K562 (cell line): ENCODE measurements at regions not wholly inside any gene's neighbourhood (a gene's known extent, or its start where the extent isn't known, plus 50 kb on each side); places are given as distances from the start of the nearest gene placed in this dataset.

ENCODE experiments used
- ATAC-seq: fragments of 200-7000 bp; cut with Tn5 transposase; 3 replicates; pipeline ENCODE4 v1.9.1; 2020; ENCODE audit warnings: moderate library complexity
- BruUV-seq: library from RNA; stranded (reverse); fragments of 400-500 nt; replicated peaks from 2 replicates; lab custom pipeline; 2021; lab: Mats Ljungman, UMichigan
- CTCF ChIA-PET: fragments of 300-600 bp; formaldehyde crosslinking; extraction: SDS; loops from one replicate; lab custom pipeline; 2021; ENCODE audit warnings: low intra/inter-chr PET ratio; lab: Yijun Ruan, JAX
- POLR2A ChIA-PET: fragments of 300-600, 350-650 bp; sonication (Branson Sonifier 250); formaldehyde crosslinking; extraction: SDS; loops from one replicate; lab custom pipeline; 2021; ENCODE audit warnings: antibody characterized with exemption, inconsistent platforms; lab: Yijun Ruan, JAX
- DNase-seq, 4 experiments: peaks; one replicate each; pipeline versions ENCODE4 v3.0.0 to v3.0.0-alpha.2; 2011 to 2018; ENCODE audit warnings: low spot score in 3 of 4, mixed read lengths in 3 of 4; ENCODE audit errors: extremely low read depth in 1 of 4
- FAIRE-seq: peaks from 2 replicates; lab custom pipeline; 2011; peaks lifted over from hg19 to GRCh38; lab: Jason Lieb, UNC
- H2AFZ ChIP-seq: 2 replicates; pipeline ENCODE4 v1.6.0; 2011; ENCODE audit warnings: low read depth, low read length, control low read depth, inconsistent platforms
- H3K27ac ChIP-seq: fragments of 200-600 bp; 3 replicates; pipeline ENCODE4 v1.8.0; 2011; ENCODE audit warnings: low read depth, mild to moderate bottlenecking, control low read depth, inconsistent platforms, low read length, moderate library complexity, mixed read lengths; ENCODE audit errors: extremely low read depth
- H3K27me3 ChIP-seq, 2 experiments: fragments of 300-600 bp in 1 of 2; 2 replicates in 1 of 2; 3 replicates in 1 of 2; pipeline versions ENCODE4 v1.6.0 to v1.8.0; 2011; ENCODE audit warnings: inconsistent platforms in 2 of 2, low read length in 2 of 2, mild to moderate bottlenecking in 1 of 2, mixed read lengths in 1 of 2, moderate library complexity in 1 of 2; ENCODE audit not compliant: control insufficient read depth in 2 of 2, insufficient read depth in 2 of 2
- H3K36me3 ChIP-seq: fragments of 300-600 bp; 3 replicates; pipeline ENCODE4 v1.8.0; 2011; ENCODE audit warnings: mild to moderate bottlenecking, low read length, inconsistent platforms; ENCODE audit not compliant: control insufficient read depth, insufficient read depth
- H3K4me1 ChIP-seq, 2 experiments: fragments of 200-600 bp in 1 of 2; replicated peaks in 1 of 2; 2 replicates in 1 of 2; 3 replicates in 1 of 2; pipeline versions ENCODE4 v1.5.1 to v1.8.0; 2011; ENCODE audit warnings: inconsistent platforms in 2 of 2, low read length in 2 of 2, mild to moderate bottlenecking in 1 of 2, mixed read lengths in 1 of 2, moderate library complexity in 1 of 2; ENCODE audit not compliant: control insufficient read depth in 2 of 2, insufficient read depth in 2 of 2
- H3K4me2 ChIP-seq: 2 replicates; pipeline ENCODE4 v1.6.1; 2011; ENCODE audit warnings: low read length, control low read depth, inconsistent platforms, mixed read lengths; ENCODE audit not compliant: insufficient read depth
- H3K4me3 ChIP-seq: fragments of 200-600 bp; sonication (generic), shearing (Covaris generic); 2 replicates; pipeline ENCODE4 v1.5.1; 2016; ENCODE audit warnings: control low read depth, inconsistent platforms
- H3K79me2 ChIP-seq: fragments of 200-600 bp; 3 replicates; pipeline ENCODE4 v1.8.0; 2011; ENCODE audit warnings: low read length, inconsistent platforms; ENCODE audit not compliant: control insufficient read depth, insufficient read depth
- H3K9ac ChIP-seq, 2 experiments: 2 replicates each; pipeline versions ENCODE4 v1.6.0 to v1.6.1; 2011; ENCODE audit warnings: low read depth in 2 of 2, low read length in 2 of 2, control low read depth in 1 of 2, inconsistent platforms in 1 of 2, mild to moderate bottlenecking in 1 of 2, mixed read lengths in 1 of 2; ENCODE audit not compliant: insufficient read depth in 1 of 2
- H3K9me1 ChIP-seq: one replicate; pipeline ENCODE4 v1.6.0; 2011; ENCODE audit warnings: inconsistent platforms, mild to moderate bottlenecking, low read length, moderate library complexity; ENCODE audit not compliant: control insufficient read depth, insufficient read depth
- H3K9me3 ChIP-seq: replicated peaks from 2 replicates; pipeline ENCODE4 v1.5.1; 2011; ENCODE audit warnings: low read depth, low read length, inconsistent platforms; ENCODE audit not compliant: control insufficient read depth, insufficient read depth
- H4K20me1 ChIP-seq: replicated peaks from 2 replicates; pipeline ENCODE4 v1.6.1; 2011; ENCODE audit warnings: low read length, inconsistent platforms, mixed read lengths; ENCODE audit not compliant: control insufficient read depth, insufficient read depth
- FOXA3 ChIP-seq, 2 experiments: fragments of 450-650 bp in 1 of 2; sonication (generic) in 1 of 2; formaldehyde crosslinking; IDR thresholded peaks in 1 of 2; conservative IDR thresholded peaks in 1 of 2; 2 replicates each; pipeline versions ENCODE4 v1.4.0 to v1.8.0; 2020 to 2022; ENCODE audit warnings: mild to moderate bottlenecking in 2 of 2, missing genetic modification reagents in 1 of 2
- KLF10 ChIP-seq: fragments of 250-450 bp; sonication (Bioruptor Pico); IDR thresholded peaks from 2 replicates; pipeline ENCODE4 v1.6.1; 2021; ENCODE audit warnings: matching md5 sums
- LARP7 ChIP-seq: fragments of 450-650 bp; IDR thresholded peaks from 2 replicates; pipeline ENCODE4 v1.6.1; 2016
- MEIS2 ChIP-seq: fragments of 450-650 bp; IDR thresholded peaks from 2 replicates; pipeline ENCODE4 v1.6.1; 2014; ENCODE audit warnings: mild to moderate bottlenecking; ENCODE audit not compliant: partially characterized antibody
- NBN ChIP-seq: fragments of 450-650 bp; IDR thresholded peaks from 2 replicates; pipeline ENCODE4 v1.6.1; 2016; ENCODE audit warnings: low read depth, mild to moderate bottlenecking
- NEUROD1 ChIP-seq: fragments of 150-350 bp; IDR thresholded peaks from 2 replicates; pipeline ENCODE4 v1.6.1; 2014; ENCODE audit warnings: borderline replicate concordance, low read length, low read depth; ENCODE audit not compliant: partially characterized antibody
- NFATC3 ChIP-seq: fragments of 450-650 bp; IDR thresholded peaks from 2 replicates; pipeline ENCODE4 v1.6.1; 2017; ENCODE audit warnings: mild to moderate bottlenecking
- NR2F6 ChIP-seq: fragments of 450-650 bp; formaldehyde crosslinking; IDR thresholded peaks from 2 replicates; pipeline ENCODE4 v1.4.0; 2020; ENCODE audit warnings: mild to moderate bottlenecking
- RBM17 ChIP-seq: fragments of 200-400 bp; formaldehyde crosslinking; IDR thresholded peaks from 2 replicates; pipeline ENCODE4 v1.6.1; 2017; ENCODE audit warnings: low read depth, mild to moderate bottlenecking, low read length, borderline replicate concordance
- ZNF518B ChIP-seq: fragments of 250-450 bp; sonication (Bioruptor Pico); IDR thresholded peaks from 2 replicates; pipeline ENCODE4 v1.5.0; 2021; ENCODE audit warnings: mild to moderate bottlenecking, moderate library complexity
- WGBS: fragments of 100-300 bp; shearing (Covaris generic); methylation state at CpG from one replicate; pipeline ENCODE4 v1.1.6; 2016; ENCODE audit warnings: low coverage, mixed read lengths; ENCODE audit not compliant: insufficient coverage; ENCODE audit errors: missing lambda C conversion rate; 5-methylcytosine and 5-hydroxymethylcytosine counted together
- in situ Hi-C: fragments of 300-500 bp; cut with MboI; formaldehyde crosslinking; loops from 4 replicates; pipeline ENCODE4 v1.15.0; 2018; ENCODE audit warnings: inconsistent platforms, mixed read lengths
- intact Hi-C: fragments of 100-400 bp; cut with micrococcal nuclease; formaldehyde crosslinking; loops from 2 replicates; pipeline ENCODE4 v1.14.2; 2022
- TF ChIP-seq, protein P1 (sequence below): sonication (generic); formaldehyde crosslinking; IDR thresholded peaks from 2 replicates; pipeline ENCODE4 v1.8.0; 2023; ENCODE audit warnings: missing genetic modification reagents, mild to moderate bottlenecking, borderline replicate concordance

DNA sequence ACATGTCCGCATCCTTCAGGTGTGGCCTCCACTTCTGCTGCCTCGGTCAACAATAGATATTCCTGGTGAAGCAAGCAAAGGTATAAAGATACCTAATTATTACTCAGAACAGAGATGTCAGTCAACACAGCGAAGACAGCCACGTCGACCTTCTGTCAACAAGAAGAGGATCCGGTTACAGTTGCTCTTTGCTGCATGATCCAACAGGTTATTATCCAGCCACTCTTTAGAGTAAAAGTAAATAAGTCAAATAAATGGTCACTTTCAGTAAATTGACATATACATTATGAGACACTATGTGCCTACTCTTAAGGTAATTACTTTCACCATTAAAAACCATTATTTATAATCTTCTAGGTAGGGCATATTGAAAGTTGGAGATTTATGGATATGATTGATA, 356.8 kb upstream of the ATP11B start:
- no peaks in the 10 kb centered on the region for H4K20me1 ChIP-seq
- H3K9me3 ChIP-seq = no peaks in the 10 kb centered on the region
- H2AFZ ChIP-seq = peak overlapping the region; percentile 43; the same call in 1 of the 2 replicates
- H3K79me2 ChIP-seq = no peaks in the 10 kb centered on the region
- ATAC-seq (no peak), DNase-seq (no peak), FAIRE-seq (no peak)
- no peak overlapping the region for H3K9ac ChIP-seq
- H3K27ac ChIP-seq = no peak overlapping the region
- no peak overlapping the region for H3K4me3 ChIP-seq
- H3K4me1 ChIP-seq = no peaks in the 10 kb centered on the region
- no peak overlapping the region for H3K4me2 ChIP-seq
- H3K27me3 ChIP-seq = no peaks in the 10 kb centered on the region
- BruUV-seq = no TSS peak
- intact Hi-C loops (no loop called here), in situ Hi-C loops (no loop called here)
- H3K9me1 ChIP-seq = no peaks in the 10 kb centered on the region
- no peaks in the 10 kb centered on the region for H3K36me3 ChIP-seq
- POLR2A ChIA-PET = interaction anchor here (1.1 kb wide), 1 partner anchor 22 kb away, joined by 3 read pairs; no protein-coding TSS in a partner anchor
- CTCF ChIA-PET = interaction anchor here (0.6 kb wide), 1 partner anchor 160 kb away, joined by 4 read pairs; no protein-coding TSS in a partner anchor
- WGBS = 19% methylated on average over 6 of the region's 6 CpGs
- TF ChIP-seq, protein P1, sequence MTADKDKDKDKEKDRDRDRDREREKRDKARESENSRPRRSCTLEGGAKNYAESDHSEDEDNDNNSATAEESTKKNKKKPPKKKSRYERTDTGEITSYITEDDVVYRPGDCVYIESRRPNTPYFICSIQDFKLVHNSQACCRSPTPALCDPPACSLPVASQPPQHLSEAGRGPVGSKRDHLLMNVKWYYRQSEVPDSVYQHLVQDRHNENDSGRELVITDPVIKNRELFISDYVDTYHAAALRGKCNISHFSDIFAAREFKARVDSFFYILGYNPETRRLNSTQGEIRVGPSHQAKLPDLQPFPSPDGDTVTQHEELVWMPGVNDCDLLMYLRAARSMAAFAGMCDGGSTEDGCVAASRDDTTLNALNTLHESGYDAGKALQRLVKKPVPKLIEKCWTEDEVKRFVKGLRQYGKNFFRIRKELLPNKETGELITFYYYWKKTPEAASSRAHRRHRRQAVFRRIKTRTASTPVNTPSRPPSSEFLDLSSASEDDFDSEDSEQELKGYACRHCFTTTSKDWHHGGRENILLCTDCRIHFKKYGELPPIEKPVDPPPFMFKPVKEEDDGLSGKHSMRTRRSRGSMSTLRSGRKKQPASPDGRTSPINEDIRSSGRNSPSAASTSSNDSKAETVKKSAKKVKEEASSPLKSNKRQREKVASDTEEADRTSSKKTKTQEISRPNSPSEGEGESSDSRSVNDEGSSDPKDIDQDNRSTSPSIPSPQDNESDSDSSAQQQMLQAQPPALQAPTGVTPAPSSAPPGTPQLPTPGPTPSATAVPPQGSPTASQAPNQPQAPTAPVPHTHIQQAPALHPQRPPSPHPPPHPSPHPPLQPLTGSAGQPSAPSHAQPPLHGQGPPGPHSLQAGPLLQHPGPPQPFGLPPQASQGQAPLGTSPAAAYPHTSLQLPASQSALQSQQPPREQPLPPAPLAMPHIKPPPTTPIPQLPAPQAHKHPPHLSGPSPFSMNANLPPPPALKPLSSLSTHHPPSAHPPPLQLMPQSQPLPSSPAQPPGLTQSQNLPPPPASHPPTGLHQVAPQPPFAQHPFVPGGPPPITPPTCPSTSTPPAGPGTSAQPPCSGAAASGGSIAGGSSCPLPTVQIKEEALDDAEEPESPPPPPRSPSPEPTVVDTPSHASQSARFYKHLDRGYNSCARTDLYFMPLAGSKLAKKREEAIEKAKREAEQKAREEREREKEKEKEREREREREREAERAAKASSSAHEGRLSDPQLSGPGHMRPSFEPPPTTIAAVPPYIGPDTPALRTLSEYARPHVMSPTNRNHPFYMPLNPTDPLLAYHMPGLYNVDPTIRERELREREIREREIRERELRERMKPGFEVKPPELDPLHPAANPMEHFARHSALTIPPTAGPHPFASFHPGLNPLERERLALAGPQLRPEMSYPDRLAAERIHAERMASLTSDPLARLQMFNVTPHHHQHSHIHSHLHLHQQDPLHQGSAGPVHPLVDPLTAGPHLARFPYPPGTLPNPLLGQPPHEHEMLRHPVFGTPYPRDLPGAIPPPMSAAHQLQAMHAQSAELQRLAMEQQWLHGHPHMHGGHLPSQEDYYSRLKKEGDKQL (CRISPR knock-in tag) = no peak
- TF ChIP-seq MEIS2 (peak; percentile 39), RBM17 (no peak), NBN (no peak), LARP7 (no peak), NFATC3 (no peak), ZNF518B (CRISPR knock-in tag) (no peak), FOXA3 (CRISPR knock-in tag; conservative IDR thresholded peaks at IDR 0.05 in 1 of 2, IDR thresholded peaks at IDR 0.05 in 1 of 2) (peak in 1 of 2 experiments; percentile 47; a peak in 2 of 4 replicates), KLF10 (CRISPR knock-in tag) (no peak), NR2F6 (no peak), NEUROD1 (no peak)
